RWPE2 (cell line): ENCODE measurements at regions not wholly inside any gene's neighbourhood (a gene's known extent, or its start where the extent isn't known, plus 50 kb on each side); places are given as distances from the start of the nearest gene placed in this dataset.

Experiments
- ATAC-seq: fragments of 200-7000 bp; cut with Tn5 transposase; 3 replicates; pipeline ENCODE4 v1.9.1; 2021; ENCODE audit warnings: low read depth
- DNase-seq: peaks from one replicate; pipeline ENCODE4 v3.0.0-alpha.2; 2020; ENCODE audit warnings: low spot score
- H3K27ac ChIP-seq: fragments of 450-650 bp; 2 replicates; pipeline ENCODE4 v1.5.1; 2017; ENCODE audit warnings: mild to moderate bottlenecking; ENCODE audit not compliant: poor library complexity, severe bottlenecking
- H3K27me3 ChIP-seq: fragments of 250-450 bp; sonication (Bioruptor Pico); 2 replicates; pipeline ENCODE4 v1.5.1; 2021; ENCODE audit warnings: mild to moderate bottlenecking, moderate library complexity; ENCODE audit not compliant: insufficient read depth, poor library complexity, severe bottlenecking
- H3K36me3 ChIP-seq: fragments of 250-450 bp; sonication (Bioruptor Pico); 2 replicates; pipeline ENCODE4 v1.5.1; 2020; ENCODE audit warnings: low read depth, mild to moderate bottlenecking, moderate library complexity
- H3K4me1 ChIP-seq: fragments of 250-450 bp; sonication (Bioruptor Pico); 2 replicates; pipeline ENCODE4 v1.5.1; 2021; ENCODE audit warnings: mild to moderate bottlenecking, moderate library complexity; ENCODE audit not compliant: insufficient read depth, poor library complexity, severe bottlenecking
- H3K4me3 ChIP-seq: fragments of 250-450 bp; sonication (Bioruptor Pico); 2 replicates; pipeline ENCODE4 v1.5.1; 2021; ENCODE audit warnings: mild to moderate bottlenecking, moderate library complexity; ENCODE audit not compliant: severe bottlenecking
- H3K9me3 ChIP-seq: fragments of 250-450 bp; sonication (Bioruptor Pico); 2 replicates; pipeline ENCODE4 v1.5.1; 2021; ENCODE audit warnings: mild to moderate bottlenecking, moderate library complexity; ENCODE audit not compliant: severe bottlenecking
- CTCF ChIP-seq: fragments of 450-650 bp; IDR thresholded peaks from one replicate; pipeline ENCODE4 v1.5.1; 2017; ENCODE audit warnings: mild to moderate bottlenecking, moderate library complexity; ENCODE audit not compliant: poor library complexity, severe bottlenecking

- ATAC-seq = no peak
- Histone ChIP-seq H3K36me3 (no peaks in the 10 kb centered on the region), H3K27ac (no peak overlapping the region), H3K4me1 (no peaks in the 10 kb centered on the region), H3K9me3 (no peaks in the 10 kb centered on the region), H3K4me3 (no peak overlapping the region), H3K27me3 (peaks cover 42% of the 10 kb centered on the region)
- DNase-seq = no peak
- no peak for TF ChIP-seq CTCF
Measured at GRCh38 chr16:51062039-51062438, 89.0 kb downstream of the SALL1 start.

GRCh38 chr16:51061328-51061727 is 89.7 kb downstream of the SALL1 start:
- ATAC-seq (no peak), DNase-seq (no peak)
- H3K27ac ChIP-seq = no peak overlapping the region
- no peak overlapping the region for H3K4me3 ChIP-seq
- H3K27me3 ChIP-seq = peaks cover 48% of the 10 kb centered on the region
- no peaks in the 10 kb centered on the region for H3K9me3 ChIP-seq
- no peaks in the 10 kb centered on the region for H3K4me1 ChIP-seq
- no peak for TF ChIP-seq CTCF
- no peaks in the 10 kb centered on the region for H3K36me3 ChIP-seq

GRCh38 chr16:51057969-51058337 is 93.1 kb downstream of the SALL1 start:
- H3K4me3 ChIP-seq = no peak overlapping the region
- H3K27me3 ChIP-seq = peaks cover 45% of the 10 kb centered on the region
- no peaks in the 10 kb centered on the region for H3K9me3 ChIP-seq
- no peak for TF ChIP-seq CTCF
- H3K36me3 ChIP-seq = no peaks in the 10 kb centered on the region
- no peak for DNase-seq
- no peak overlapping the region for H3K27ac ChIP-seq
- H3K4me1 ChIP-seq = no peaks in the 10 kb centered on the region
- no peak for ATAC-seq

GRCh38 chr16:51057102-51057793 is 93.8 kb downstream of the SALL1 start:
- TF ChIP-seq CTCF = no peak
- no peaks in the 10 kb centered on the region for H3K9me3 ChIP-seq
- H3K4me3 ChIP-seq = no peak overlapping the region
- peaks cover 45% of the 10 kb centered on the region for H3K27me3 ChIP-seq
- no peak overlapping the region for H3K27ac ChIP-seq
- H3K36me3 ChIP-seq = no peaks in the 10 kb centered on the region
- no peak for DNase-seq
- no peak for ATAC-seq
- no peaks in the 10 kb centered on the region for H3K4me1 ChIP-seq

- H3K27ac ChIP-seq = no peak overlapping the region
- DNase-seq (no peak), ATAC-seq (no peak)
- no peaks in the 10 kb centered on the region for H3K4me1 ChIP-seq
- peaks cover 37% of the 10 kb centered on the region for H3K27me3 ChIP-seq
- H3K4me3 ChIP-seq = no peak overlapping the region
- H3K9me3 ChIP-seq = no peaks in the 10 kb centered on the region
- H3K36me3 ChIP-seq = no peaks in the 10 kb centered on the region
- TF ChIP-seq CTCF = no peak
Measured at GRCh38 chr16:51056331-51056730, 94.7 kb downstream of the SALL1 start.
